ENCODE measurements at regions not wholly inside any gene's neighbourhood (a gene's known extent, or its start where the extent isn't known, plus 50 kb on each side); places are given as distances from the start of the nearest gene placed in this dataset.

- TF ChIP-seq CTCF (IDR thresholded peaks at IDR 0.05; ENCODE audit: low read length) (no peak), EZH2phosphoT487 (IDR thresholded peaks at IDR 0.05; ENCODE audit: low read length) (no peak), EZH2 (optimal IDR thresholded peaks at IDR 0.05; ENCODE audit: low read depth, low read length) (no peak)
Measured at GRCh38 chr3:104530934-104531333, 835.8 kb upstream of the ALCAM start.

Data from MM.1S (cell line).